ENCODE measurements at regions not wholly inside any gene's neighbourhood (a gene's known extent, or its start where the extent isn't known, plus 50 kb on each side); places are given as distances from the start of the nearest gene placed in this dataset.

DNA sequence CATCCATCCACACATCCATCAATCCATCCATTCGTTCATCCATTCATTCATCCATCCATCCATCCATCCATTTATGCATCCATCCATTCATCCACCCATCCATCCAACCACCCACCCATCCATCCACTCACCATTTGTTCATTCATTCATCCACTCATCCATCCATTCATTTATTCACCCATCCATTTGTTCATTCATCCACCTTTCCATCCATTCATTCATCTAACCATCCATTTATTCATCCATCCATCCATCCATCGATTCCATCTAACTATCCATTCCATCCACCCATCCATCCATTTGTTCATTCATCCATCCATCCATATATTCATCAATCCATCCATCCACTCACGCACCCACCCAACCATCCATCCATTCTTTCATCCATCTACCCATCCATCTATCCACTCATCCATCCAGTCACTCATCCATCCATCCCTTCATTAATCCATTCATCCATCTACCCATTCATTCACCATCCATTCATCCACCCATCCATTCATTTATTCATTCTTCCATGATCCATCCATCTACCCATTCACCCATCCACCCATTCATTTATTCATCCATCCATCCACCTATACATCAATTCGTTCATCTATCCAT, 225.0 kb downstream of the TUBA3C start:
- no peak for TF ChIP-seq POLR2AphosphoS5 (IDR thresholded peaks at IDR 0.05; ENCODE audit: borderline replicate concordance, low read depth, low read length)
- TF ChIP-seq EZH2 (IDR thresholded peaks at IDR 0.05) = no peak
- no peak for TF ChIP-seq FOXP2 (optimal IDR thresholded peaks at IDR 0.05; ENCODE audit: control extremely low read depth, extremely low read length, insufficient read depth)

All from SK-N-MC (cell line).